ENCODE measurements at regions not wholly inside any gene's neighbourhood (a gene's known extent, or its start where the extent isn't known, plus 50 kb on each side); places are given as distances from the start of the nearest gene placed in this dataset.

DNA sequence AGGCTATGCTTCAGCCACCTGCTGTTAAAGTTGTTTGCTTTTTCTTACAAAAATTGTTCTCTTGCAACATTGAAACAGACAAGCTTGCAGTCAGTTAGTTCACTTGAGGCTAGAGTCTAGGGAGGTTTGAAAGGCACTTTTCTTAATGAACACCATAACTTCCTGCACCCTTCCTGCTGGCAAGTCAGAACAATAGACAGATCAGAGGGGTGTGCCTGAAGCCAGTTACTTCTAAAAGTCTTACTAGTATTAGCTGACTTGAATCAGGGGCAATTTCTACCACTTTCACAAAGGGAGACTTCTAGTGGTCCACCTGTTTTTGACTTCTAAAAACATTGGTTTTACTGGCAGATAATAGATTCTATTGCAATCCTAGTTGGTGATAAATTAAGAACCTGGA, 367.4 kb upstream of the CDH20 start:
- no peak for TF ChIP-seq EZH2 (optimal IDR thresholded peaks at IDR 0.05; ENCODE audit: low read depth, low read length)
- TF ChIP-seq, protein P1, sequence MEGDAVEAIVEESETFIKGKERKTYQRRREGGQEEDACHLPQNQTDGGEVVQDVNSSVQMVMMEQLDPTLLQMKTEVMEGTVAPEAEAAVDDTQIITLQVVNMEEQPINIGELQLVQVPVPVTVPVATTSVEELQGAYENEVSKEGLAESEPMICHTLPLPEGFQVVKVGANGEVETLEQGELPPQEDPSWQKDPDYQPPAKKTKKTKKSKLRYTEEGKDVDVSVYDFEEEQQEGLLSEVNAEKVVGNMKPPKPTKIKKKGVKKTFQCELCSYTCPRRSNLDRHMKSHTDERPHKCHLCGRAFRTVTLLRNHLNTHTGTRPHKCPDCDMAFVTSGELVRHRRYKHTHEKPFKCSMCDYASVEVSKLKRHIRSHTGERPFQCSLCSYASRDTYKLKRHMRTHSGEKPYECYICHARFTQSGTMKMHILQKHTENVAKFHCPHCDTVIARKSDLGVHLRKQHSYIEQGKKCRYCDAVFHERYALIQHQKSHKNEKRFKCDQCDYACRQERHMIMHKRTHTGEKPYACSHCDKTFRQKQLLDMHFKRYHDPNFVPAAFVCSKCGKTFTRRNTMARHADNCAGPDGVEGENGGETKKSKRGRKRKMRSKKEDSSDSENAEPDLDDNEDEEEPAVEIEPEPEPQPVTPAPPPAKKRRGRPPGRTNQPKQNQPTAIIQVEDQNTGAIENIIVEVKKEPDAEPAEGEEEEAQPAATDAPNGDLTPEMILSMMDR (IDR thresholded peaks at IDR 0.05; ENCODE audit: low read length), result no peak
